Smooth muscle cell (in vitro differentiated cells): ENCODE measurements at regions not wholly inside any gene's neighbourhood (a gene's known extent, or its start where the extent isn't known, plus 50 kb on each side); places are given as distances from the start of the nearest gene placed in this dataset.

Experiments used
- DNase-seq: peaks from one replicate; lab custom pipeline; 2025; ENCODE audit not compliant: unreplicated experiment; lab: John Stamatoyannopoulos, UW
- H2AFZ ChIP-seq: fragments of 200-600 bp; sonication (generic); 2 replicates; pipeline ENCODE4 v1.6.0; 2016; ENCODE audit warnings: antibody characterized with exemption, low read depth, mild to moderate bottlenecking
- H3F3A ChIP-seq: fragments of 200-600 bp; sonication (generic); 2 replicates; pipeline ENCODE4 v1.6.0; 2017; ENCODE audit warnings: antibody characterized with exemption, low read depth
- H3K27ac ChIP-seq: fragments of 200-600 bp; sonication (generic); 2 replicates; pipeline ENCODE4 v1.5.1; 2016; ENCODE audit warnings: low read depth, mild to moderate bottlenecking
- H3K27me3 ChIP-seq: fragments of 200-600 bp; sonication (generic); 2 replicates; pipeline ENCODE4 v1.6.1; 2016; ENCODE audit warnings: low read depth, mild to moderate bottlenecking
- H3K36me3 ChIP-seq: fragments of 200-600 bp; sonication (generic); 2 replicates; pipeline ENCODE4 v1.5.1; 2016; ENCODE audit warnings: low read depth
- H3K4me1 ChIP-seq: fragments of 200-600 bp; sonication (generic); 2 replicates; pipeline ENCODE4 v1.5.1; 2016; ENCODE audit warnings: low read depth
- H3K4me2 ChIP-seq: fragments of 200-600 bp; sonication (generic); 2 replicates; pipeline ENCODE4 v1.6.0; 2016; ENCODE audit warnings: mild to moderate bottlenecking
- H3K4me3 ChIP-seq: fragments of 200-600 bp; sonication (generic); 2 replicates; pipeline ENCODE4 v1.5.1; 2016; ENCODE audit warnings: mild to moderate bottlenecking
- H3K79me2 ChIP-seq: fragments of 200-600 bp; sonication (generic); 2 replicates; pipeline ENCODE4 v1.6.0; 2016; ENCODE audit warnings: low read depth, mild to moderate bottlenecking
- H3K9ac ChIP-seq: fragments of 200-600 bp; sonication (generic); 2 replicates; pipeline ENCODE4 v1.6.0; 2016; ENCODE audit warnings: low read depth
- H3K9me3 ChIP-seq: fragments of 200-600 bp; sonication (generic); replicated peaks from 2 replicates; pipeline ENCODE4 v1.5.1; 2016; ENCODE audit warnings: low read depth
- H4K20me1 ChIP-seq: fragments of 200-600 bp; sonication (generic); 2 replicates; pipeline ENCODE4 v1.6.0; 2016; ENCODE audit warnings: low read depth
- WGBS: methylation state at CpG from one replicate; pipeline ENCODE4 v1.1.7; 2016; ENCODE audit warnings: low lambda C conversion rate; 5-methylcytosine and 5-hydroxymethylcytosine counted together
- TF ChIP-seq, protein P1 (sequence below): fragments of 200-600 bp; sonication (generic); IDR thresholded peaks from 2 replicates; pipeline ENCODE4 v1.5.1; 2017; ENCODE audit warnings: borderline replicate concordance, mild to moderate bottlenecking, antibody characterized with exemption; ENCODE audit not compliant: insufficient read depth, poor library complexity, severe bottlenecking

DNA sequence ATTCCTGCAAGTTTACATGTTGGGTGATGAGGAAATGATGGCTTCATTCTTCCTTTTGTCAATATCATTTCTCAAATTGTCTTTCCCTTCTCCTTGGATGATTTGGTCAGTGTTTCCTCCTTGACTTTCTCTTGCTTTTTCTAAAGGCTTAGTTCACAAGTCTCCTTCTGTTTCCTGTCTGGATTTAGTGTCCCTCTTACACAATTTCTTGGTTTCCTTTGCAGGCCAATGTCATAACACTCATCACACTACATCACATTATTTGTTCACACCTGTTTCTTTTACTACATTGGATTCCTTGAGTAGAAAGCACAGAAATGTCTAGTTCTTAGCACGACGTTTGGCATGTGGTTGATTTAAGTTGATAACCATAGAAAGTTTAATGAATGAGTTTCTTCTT lies 490.7 kb downstream of the TDRD3 start:
- H3K27ac ChIP-seq = no peak overlapping the region
- H2AFZ ChIP-seq = no peak overlapping the region
- no peak overlapping the region for H3K4me2 ChIP-seq
- DNase-seq = no peak
- no peaks in the 10 kb centered on the region for H4K20me1 ChIP-seq
- H3K4me1 ChIP-seq = no peaks in the 10 kb centered on the region
- 88% methylated on average over 2 of the region's 2 CpGs for WGBS
- H3F3A ChIP-seq = no peaks in the 10 kb centered on the region
- H3K36me3 ChIP-seq = no peaks in the 10 kb centered on the region
- no peaks in the 10 kb centered on the region for H3K79me2 ChIP-seq
- H3K4me3 ChIP-seq = no peak overlapping the region
- no peaks in the 10 kb centered on the region for H3K9me3 ChIP-seq
- no peaks in the 10 kb centered on the region for H3K27me3 ChIP-seq
- H3K9ac ChIP-seq = no peak overlapping the region
- TF ChIP-seq, protein P1, sequence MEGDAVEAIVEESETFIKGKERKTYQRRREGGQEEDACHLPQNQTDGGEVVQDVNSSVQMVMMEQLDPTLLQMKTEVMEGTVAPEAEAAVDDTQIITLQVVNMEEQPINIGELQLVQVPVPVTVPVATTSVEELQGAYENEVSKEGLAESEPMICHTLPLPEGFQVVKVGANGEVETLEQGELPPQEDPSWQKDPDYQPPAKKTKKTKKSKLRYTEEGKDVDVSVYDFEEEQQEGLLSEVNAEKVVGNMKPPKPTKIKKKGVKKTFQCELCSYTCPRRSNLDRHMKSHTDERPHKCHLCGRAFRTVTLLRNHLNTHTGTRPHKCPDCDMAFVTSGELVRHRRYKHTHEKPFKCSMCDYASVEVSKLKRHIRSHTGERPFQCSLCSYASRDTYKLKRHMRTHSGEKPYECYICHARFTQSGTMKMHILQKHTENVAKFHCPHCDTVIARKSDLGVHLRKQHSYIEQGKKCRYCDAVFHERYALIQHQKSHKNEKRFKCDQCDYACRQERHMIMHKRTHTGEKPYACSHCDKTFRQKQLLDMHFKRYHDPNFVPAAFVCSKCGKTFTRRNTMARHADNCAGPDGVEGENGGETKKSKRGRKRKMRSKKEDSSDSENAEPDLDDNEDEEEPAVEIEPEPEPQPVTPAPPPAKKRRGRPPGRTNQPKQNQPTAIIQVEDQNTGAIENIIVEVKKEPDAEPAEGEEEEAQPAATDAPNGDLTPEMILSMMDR = no peak

DNA sequence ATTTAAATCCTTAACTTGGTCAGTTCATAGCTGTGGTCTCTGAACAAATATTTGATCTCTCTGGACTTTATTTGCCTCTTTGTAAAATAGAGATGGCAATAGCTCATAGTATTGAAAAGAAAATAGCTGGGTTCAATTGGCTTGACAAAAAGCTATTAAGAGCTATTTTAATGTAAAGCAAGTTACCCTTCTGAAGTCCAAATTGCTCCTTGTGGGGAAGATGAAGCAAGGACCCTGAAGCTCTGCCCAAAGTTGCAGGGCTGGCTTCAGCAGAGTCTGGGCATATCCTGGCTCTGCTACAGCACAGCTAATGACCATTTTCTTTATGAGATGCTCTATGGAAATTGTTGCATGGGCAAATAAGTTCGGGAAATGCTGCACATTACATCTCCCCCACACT lies 484.5 kb downstream of the TDRD3 start:
- Histone ChIP-seq H3K27ac (no peak overlapping the region), H3K27me3 (no peaks in the 10 kb centered on the region)
- TF ChIP-seq, protein P1 = no peak

DNA sequence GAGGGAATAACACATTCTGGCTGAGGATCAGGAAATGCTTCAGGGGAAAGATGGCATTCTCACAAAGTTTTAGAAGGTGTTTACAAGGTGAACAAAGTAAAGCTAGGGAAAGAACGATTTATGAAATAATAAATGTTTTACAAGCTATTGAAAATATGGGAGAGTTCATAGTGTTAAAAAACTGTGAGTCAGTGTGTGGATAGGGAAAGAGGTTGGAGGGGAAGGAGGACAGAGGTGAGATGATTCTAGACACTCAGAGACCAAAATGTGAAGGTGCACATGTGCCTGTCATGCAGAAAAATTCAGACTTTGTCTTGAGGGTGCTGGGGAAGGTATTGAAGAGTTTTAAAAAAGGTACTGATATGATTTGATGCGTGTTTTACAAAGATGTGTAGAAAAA lies 476.1 kb downstream of the TDRD3 start:
- H3K4me2 ChIP-seq = no peak overlapping the region
- 82% methylated on average over 2 of the region's 2 CpGs for WGBS
- no peaks in the 10 kb centered on the region for H3K27me3 ChIP-seq
- no peaks in the 10 kb centered on the region for H4K20me1 ChIP-seq
- no peak overlapping the region for H3K9ac ChIP-seq
- H3K27ac ChIP-seq = no peak overlapping the region
- H3F3A ChIP-seq = no peaks in the 10 kb centered on the region
- no peaks in the 10 kb centered on the region for H3K9me3 ChIP-seq
- TF ChIP-seq, protein P1 = no peak
- H3K79me2 ChIP-seq = no peaks in the 10 kb centered on the region
- no peak overlapping the region for H3K4me3 ChIP-seq
- H3K36me3 ChIP-seq = no peaks in the 10 kb centered on the region
- H2AFZ ChIP-seq = no peak overlapping the region
- H3K4me1 ChIP-seq = no peaks in the 10 kb centered on the region
- no peak for DNase-seq

More for the DNA sequence above, 484.5 kb downstream of the TDRD3 start:
- Histone ChIP-seq H3K79me2 (no peaks in the 10 kb centered on the region), H2AFZ (no peak overlapping the region), H3K4me1 (no peaks in the 10 kb centered on the region), H3K36me3 (no peaks in the 10 kb centered on the region), H3F3A (no peaks in the 10 kb centered on the region), H3K4me2 (no peak overlapping the region), H4K20me1 (no peaks in the 10 kb centered on the region), H3K9me3 (no peaks in the 10 kb centered on the region), H3K9ac (no peak overlapping the region), H3K4me3 (no peak overlapping the region)
- WGBS = 54% methylated on average over 1 of the region's 1 CpG
- no peak for DNase-seq

DNA sequence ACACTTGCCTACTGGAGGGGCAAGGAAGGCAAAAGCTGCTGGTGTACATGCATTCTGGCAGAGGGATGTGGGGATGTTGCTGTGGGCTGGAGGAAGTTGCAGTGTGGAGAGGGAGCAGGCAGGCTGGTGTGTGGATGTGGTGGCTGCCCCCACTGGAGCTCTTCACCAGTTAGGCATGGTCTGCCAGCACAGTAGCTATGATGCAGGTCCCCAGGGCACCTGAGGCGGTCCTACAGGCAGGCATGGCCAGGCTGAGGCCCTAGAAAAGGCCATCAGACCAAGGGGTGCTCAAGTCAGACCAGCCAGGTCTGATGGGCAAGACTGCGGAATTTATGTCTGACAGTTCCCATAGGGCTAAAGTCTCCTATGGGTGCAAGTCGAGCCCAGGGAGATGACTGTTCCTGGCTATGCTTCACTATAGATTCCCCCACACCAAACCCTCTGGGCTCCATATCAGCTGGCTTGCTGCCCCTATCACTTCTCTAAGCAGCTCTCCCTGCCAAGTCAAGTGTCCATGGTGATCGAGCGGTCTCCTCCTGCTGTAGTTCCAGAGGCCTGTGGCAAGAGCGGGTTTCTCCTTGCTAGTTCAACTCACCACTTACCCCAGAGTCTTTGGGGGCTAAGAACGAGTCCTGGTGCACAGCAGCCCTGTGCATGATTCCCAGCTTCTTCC lies 473.1 kb downstream of the TDRD3 start:
- no peak overlapping the region for H3K4me2 ChIP-seq
- DNase-seq = no peak
- H3K9me3 ChIP-seq = no peaks in the 10 kb centered on the region
- H3K9ac ChIP-seq = no peak overlapping the region
- no peak overlapping the region for H3K4me3 ChIP-seq
- no peaks in the 10 kb centered on the region for H3K79me2 ChIP-seq
- H3K36me3 ChIP-seq = no peaks in the 10 kb centered on the region
- WGBS = 88% methylated on average over 7 of the region's 7 CpGs
- TF ChIP-seq, protein P1 = no peak
- H3F3A ChIP-seq = no peaks in the 10 kb centered on the region
- H4K20me1 ChIP-seq = no peaks in the 10 kb centered on the region
- H3K27me3 ChIP-seq = no peaks in the 10 kb centered on the region
- no peaks in the 10 kb centered on the region for H3K4me1 ChIP-seq
- H3K27ac ChIP-seq = no peak overlapping the region
- no peak overlapping the region for H2AFZ ChIP-seq
